GM18909 (cell line): ENCODE measurements at regions not wholly inside any gene's neighbourhood (a gene's known extent, or its start where the extent isn't known, plus 50 kb on each side); places are given as distances from the start of the nearest gene placed in this dataset.

Experiments
- ATAC-seq: cut with Tn5 transposase; IDR thresholded peaks from one replicate; pipeline ENCODE4 v1.9.1; 2021; ENCODE audit warnings: mild to moderate bottlenecking; ENCODE audit not compliant: unreplicated experiment, poor library complexity

GRCh38 chr2:217497843-217498377, 504.9 kb downstream of the TNS1 start:
- no peak for ATAC-seq

- ATAC-seq, result no peak
Observed at GRCh38 chr2:217494557-217494956, 508.2 kb downstream of the TNS1 start.

DNA sequence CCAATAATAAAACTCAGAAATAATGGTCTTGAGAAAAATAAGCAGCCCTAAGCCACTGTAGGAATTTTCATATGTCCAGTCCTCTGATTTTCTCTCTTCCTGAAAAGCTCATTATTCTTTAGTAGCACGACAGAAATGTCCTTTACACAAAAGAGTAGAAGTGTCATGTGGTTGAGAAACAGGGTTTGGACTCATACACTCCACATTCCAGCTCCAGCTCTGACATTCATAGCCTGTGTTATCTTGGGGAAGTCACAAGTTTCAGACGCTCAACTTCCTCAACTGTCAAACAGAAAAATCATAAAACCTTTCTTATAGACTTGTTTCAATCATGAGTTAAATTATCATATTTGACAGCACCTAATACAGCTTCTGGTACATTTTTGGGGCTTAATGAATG, 511.5 kb downstream of the TNS1 start:
- ATAC-seq, result no peak

GRCh38 chr2:217489145-217489960, 513.4 kb downstream of the TNS1 start:
- ATAC-seq, result no peak

- ATAC-seq, result no peak
Observed at GRCh38 chr2:217484046-217484445, 518.7 kb downstream of the TNS1 start.

- ATAC-seq, result no peak
Observed at GRCh38 chr2:217482056-217482710, 520.6 kb downstream of the TNS1 start.

DNA sequence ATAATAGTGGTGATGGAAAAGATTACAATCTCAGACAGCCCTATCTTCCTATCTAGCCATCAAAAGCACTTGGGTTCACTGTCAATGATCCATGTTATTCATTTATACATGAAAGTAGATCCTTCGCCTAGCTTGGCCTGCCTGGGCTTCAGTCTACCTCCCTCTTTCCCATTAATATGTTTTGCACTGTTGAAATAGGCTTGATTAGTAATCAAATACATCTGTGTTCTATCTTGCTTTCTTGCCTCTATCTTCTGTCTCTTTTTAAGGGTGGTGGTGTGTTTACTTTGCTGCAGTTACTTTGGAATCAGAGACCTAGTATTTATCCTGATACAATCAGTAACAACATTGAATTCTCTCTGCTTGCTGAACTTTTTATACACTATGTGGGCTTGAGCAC, 521.2 kb downstream of the TNS1 start:
- no peak for ATAC-seq

- ATAC-seq, result no peak
Observed at GRCh38 chr2:217479566-217479965, 523.2 kb downstream of the TNS1 start.

DNA sequence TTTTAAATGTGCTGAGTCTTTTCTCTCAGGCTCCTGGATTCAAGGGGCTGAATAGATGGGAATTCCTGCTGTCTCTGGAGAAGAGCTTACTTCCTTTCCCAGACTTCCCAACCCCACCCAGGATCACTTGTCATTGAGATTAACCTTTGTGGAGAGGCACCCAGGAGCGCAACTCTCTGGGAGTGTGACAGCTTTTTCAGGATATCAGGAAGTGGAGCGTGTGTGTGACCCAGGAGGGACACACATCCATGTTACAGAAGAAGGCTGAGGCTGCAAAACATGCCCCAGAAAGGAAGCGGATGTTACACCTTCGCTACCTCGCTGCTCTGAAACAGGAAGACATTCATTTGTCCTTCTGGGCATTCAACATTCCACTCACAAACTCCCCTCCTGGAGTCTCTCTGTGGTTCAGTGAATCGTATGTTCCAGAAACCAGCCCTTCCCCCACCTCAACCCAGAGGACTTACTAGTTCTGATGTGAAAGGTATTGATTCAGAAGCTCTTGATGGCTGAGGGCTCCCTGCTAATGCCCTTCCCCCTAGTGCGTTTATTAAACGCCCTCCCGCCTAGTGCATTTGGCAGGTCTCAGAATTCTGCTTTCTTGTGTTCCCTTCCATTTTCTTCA, 523.9 kb downstream of the TNS1 start:
- no peak for ATAC-seq

DNA sequence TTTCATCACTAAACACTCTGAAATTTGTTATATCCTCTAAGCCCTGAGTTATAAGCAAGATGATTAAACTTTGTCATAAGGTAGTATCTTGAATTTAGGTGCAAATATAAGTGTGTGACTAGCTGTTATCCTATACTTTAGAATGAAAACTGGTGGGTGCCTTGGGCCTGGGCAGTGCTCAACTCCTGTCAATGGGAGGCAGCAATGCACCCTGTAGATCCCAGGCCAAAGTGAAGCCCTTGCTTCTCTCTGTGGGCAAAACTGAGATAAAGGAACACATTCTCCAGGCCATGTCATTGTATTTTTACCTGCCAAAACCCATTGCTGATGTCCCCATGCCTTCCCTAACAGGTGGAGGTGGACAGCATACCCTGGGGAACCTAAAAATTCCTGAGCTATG, 525.2 kb downstream of the TNS1 start:
- no peak for ATAC-seq

DNA sequence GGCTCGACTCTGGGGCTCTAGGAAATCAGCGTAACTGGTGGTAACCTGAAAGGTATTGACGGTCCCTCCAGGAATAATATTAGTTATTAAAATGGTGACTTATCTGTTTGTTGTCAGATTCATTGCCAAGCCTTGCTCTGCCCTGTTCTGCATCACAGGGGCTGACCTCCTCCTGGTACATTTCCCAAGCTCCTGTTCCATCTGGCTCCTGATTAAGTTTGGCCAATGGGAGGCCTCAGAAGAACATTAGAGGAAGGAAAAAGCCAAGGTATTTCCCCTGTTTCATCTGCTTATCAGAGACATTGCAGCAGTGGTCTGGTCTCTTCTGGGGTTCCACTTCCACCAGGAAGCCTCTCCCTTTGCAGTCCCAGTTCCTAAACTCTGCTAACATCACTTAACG, 527.0 kb downstream of the TNS1 start:
- ATAC-seq, result no peak

GRCh38 chr2:217475101-217475500, 527.7 kb downstream of the TNS1 start:
- ATAC-seq, result no peak

DNA sequence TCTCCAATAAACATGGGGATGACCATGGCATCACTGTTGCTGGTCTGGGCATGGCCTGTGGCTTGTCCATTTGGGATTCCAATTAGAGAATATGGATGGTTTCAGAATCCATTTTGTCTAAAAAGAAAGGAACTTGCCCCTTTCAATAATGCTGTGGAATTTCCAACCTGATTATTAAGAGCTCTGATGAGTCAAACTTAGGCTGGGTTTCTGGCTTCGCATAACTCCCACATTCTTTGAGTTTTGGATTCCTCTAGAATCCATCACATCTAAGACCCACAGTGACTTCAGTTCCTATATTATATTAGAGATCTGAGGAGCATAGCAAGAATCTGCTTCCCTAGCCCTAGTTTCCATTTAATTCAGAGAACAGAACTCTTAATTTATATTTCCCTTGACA, 531.5 kb downstream of the TNS1 start:
- no peak for ATAC-seq

DNA sequence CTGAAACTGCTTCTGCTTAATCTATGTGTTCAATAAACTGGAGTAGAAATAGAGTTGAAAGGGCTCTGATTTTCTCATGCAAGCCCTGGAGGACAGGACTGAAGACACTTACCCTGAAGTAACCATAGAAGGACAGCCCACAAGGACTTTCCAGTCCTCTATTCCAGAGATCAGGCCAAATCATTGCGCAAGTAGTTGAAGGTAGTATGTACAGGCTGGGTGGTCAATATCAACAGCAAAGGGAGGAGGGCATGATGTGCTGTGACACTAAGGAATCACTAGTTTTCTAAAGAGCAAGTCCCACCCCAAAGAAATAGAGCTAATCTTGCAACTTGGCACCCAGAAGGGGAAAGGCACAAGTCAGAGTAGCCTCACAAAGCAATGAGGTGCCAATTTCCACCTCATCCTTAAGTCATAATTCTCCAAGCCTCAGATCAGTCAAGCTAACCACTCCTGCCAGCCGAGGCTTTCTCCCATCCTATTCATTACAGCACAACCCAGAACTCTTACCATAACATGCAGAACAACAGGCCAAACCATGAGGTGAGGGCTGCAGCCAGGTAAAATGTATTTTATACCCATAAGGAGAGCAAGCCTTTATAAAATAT, 533.5 kb downstream of the TNS1 start:
- ATAC-seq, result no peak

- ATAC-seq, result no peak
Observed at GRCh38 chr2:217468042-217468830, 534.6 kb downstream of the TNS1 start.

DNA sequence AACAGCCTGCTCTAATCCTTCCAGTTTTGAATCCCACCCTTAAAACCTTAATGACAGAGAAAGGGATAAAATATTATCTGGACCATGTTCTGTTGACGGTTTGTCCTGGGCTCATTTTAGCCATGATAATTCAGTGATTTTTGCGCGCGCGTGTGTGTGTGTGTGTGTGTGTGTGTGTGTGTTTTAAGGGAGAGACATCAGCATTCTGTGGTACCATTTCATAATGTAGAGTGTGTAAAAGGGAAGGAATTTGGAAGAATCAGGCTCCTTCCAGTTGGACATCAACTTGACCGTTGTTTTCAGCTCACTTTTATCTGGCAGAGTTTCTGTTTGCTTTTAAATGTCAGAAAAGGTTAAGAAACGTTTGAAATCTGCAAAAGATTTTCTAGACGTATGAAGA, 535.5 kb downstream of the TNS1 start:
- ATAC-seq, result no peak

DNA sequence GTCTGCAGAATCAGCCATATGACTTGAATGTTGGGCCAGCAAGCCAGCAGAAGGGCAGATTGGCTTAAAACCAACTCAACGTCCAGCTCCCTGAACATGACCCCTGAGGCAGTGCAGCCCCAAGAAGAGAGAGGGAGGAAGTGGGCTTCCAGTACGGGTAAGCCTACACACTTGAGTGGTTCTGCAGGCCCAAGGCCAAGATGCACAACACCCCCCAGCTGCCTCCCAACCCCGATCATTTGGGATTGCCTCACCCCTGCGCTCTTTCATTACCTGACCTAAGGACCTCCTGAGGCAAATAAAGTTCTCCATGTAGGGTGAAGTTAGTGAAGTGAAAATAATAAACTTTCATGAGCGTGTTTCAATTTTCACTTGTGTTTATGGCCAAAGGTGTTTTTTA, 536.0 kb downstream of the TNS1 start:
- no peak for ATAC-seq

DNA sequence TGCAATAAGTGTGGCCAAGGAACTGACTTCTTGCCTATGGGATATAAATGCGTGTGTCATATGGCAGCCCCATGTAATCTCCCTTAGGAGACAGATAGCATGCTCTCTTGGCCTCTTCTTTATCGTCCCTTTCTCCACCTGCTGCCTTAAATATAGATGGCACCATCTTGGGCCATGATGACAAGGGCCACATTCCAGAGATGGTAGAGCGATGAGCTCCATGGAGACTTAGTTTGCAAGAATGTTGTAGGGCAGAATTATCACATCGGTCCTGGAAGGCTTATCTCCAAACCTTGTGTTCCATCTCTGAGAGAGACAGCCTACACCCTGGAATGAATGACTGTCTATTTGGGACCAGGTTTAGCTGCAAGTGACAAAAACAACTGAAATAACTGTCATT, 536.7 kb downstream of the TNS1 start:
- ATAC-seq, result no peak

DNA sequence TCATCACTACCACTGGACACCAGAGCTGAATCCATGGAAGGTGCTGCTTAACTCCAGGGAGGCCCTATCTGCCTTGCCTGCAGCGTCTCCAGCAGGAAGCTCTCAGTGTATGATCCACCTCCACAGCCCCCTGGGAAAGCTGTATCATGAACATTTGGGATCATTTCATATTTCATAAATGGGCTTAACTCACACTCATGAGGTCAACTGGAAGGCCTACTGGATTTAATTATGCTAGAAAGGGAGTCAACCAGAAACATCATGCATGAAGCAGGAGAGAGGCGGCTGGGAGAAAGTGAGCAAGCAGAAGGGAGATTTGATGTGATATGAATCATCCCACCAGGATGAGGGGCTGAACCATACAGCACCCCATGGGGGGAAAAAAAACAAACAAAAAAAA, 537.7 kb downstream of the TNS1 start:
- no peak for ATAC-seq

- ATAC-seq, result no peak
Observed at GRCh38 chr2:217463402-217464075, 539.3 kb downstream of the TNS1 start.
